ENCODE measurements at regions not wholly inside any gene's neighbourhood (a gene's known extent, or its start where the extent isn't known, plus 50 kb on each side); places are given as distances from the start of the nearest gene placed in this dataset.
"Not testable (repeated sequence)": the region's sequence is repeated elsewhere in the genome, so short reads cannot be mapped to it uniquely, and the experiment has no call there.

- TF ChIP-seq POLR2A (IDR thresholded peaks at IDR 0.05) = no peak
- TF ChIP-seq, protein P1, sequence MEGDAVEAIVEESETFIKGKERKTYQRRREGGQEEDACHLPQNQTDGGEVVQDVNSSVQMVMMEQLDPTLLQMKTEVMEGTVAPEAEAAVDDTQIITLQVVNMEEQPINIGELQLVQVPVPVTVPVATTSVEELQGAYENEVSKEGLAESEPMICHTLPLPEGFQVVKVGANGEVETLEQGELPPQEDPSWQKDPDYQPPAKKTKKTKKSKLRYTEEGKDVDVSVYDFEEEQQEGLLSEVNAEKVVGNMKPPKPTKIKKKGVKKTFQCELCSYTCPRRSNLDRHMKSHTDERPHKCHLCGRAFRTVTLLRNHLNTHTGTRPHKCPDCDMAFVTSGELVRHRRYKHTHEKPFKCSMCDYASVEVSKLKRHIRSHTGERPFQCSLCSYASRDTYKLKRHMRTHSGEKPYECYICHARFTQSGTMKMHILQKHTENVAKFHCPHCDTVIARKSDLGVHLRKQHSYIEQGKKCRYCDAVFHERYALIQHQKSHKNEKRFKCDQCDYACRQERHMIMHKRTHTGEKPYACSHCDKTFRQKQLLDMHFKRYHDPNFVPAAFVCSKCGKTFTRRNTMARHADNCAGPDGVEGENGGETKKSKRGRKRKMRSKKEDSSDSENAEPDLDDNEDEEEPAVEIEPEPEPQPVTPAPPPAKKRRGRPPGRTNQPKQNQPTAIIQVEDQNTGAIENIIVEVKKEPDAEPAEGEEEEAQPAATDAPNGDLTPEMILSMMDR (IDR thresholded peaks at IDR 0.05) = no peak
- intact Hi-C loops (cut with DNase I; ENCODE audit: low total_unique reads) = no loop called here
- no peak overlapping the region for H3K4me3 ChIP-seq (ENCODE audit: low read depth, poor library complexity, severe bottlenecking)
- peak in 1 of 2 donors; percentile 68 for DNase-seq (ENCODE audit: low spot score in 2 of 2)
- WGBS, 2 donors = 90 to 91% methylated on average over 12 of the region's 12 CpGs
Observed at GRCh38 chr2:109677835-109678580, 63.8 kb downstream of the SOWAHC start.

- intact Hi-C loops (cut with DNase I; ENCODE audit: low total_unique reads); H3K4me3 ChIP-seq (ENCODE audit: low read depth, poor library complexity, severe bottlenecking): not testable (repeated sequence)
- WGBS, 2 donors = 58 to 79% methylated on average over 10 of the region's 10 CpGs
- peak in 1 of 2 donors; percentile 77 for DNase-seq (ENCODE audit: low spot score in 2 of 2)
Observed at GRCh38 chr2:109678724-109679201, 64.6 kb downstream of the SOWAHC start.

GRCh38 chr2:109679225-109679624, 65.1 kb downstream of the SOWAHC start:
- TF ChIP-seq, protein P1 (IDR thresholded peaks at IDR 0.05) = no peak
- TF ChIP-seq POLR2A (IDR thresholded peaks at IDR 0.05) = no peak
- intact Hi-C loops (cut with DNase I; ENCODE audit: low total_unique reads) = no loop called here
- peak in 1 of 2 donors; percentile 3 for DNase-seq (ENCODE audit: low spot score in 2 of 2)
- WGBS, 2 donors = 82% methylated on average over 3 of the region's 3 CpGs
- H3K4me3 ChIP-seq (ENCODE audit: low read depth, poor library complexity, severe bottlenecking) = no peak overlapping the region

- 78 to 93% methylated on average over 5 of the region's 5 CpGs for WGBS, 2 donors
- TF ChIP-seq, protein P1 (IDR thresholded peaks at IDR 0.05) = no peak
- TF ChIP-seq POLR2A (IDR thresholded peaks at IDR 0.05) = no peak
- intact Hi-C loops (cut with DNase I; ENCODE audit: low total_unique reads) = no loop called here
- no peak overlapping the region for H3K4me3 ChIP-seq (ENCODE audit: low read depth, poor library complexity, severe bottlenecking)
- peak in 1 of 2 donors; percentile 32 for DNase-seq (ENCODE audit: low spot score in 2 of 2)
Observed at GRCh38 chr2:109679626-109680025, 65.5 kb downstream of the SOWAHC start.

- 69 to 71% methylated on average over 11 of the region's 11 CpGs for WGBS, 2 donors
- no peak overlapping the region for H3K4me3 ChIP-seq (ENCODE audit: low read depth, poor library complexity, severe bottlenecking)
- intact Hi-C loops (cut with DNase I; ENCODE audit: low total_unique reads) = no loop called here
- TF ChIP-seq, protein P1 (IDR thresholded peaks at IDR 0.05) = no peak
- no peak for TF ChIP-seq POLR2A (IDR thresholded peaks at IDR 0.05)
- DNase-seq (ENCODE audit: low spot score in 2 of 2) = peak in 1 of 2 donors; percentile 32
Observed at GRCh38 chr2:109680523-109681297, 66.5 kb downstream of the SOWAHC start.

Measured in lower leg skin (tissue), 4 donors.